Glutamatergic neuron (in vitro differentiated cells): ENCODE measurements at regions not wholly inside any gene's neighbourhood (a gene's known extent, or its start where the extent isn't known, plus 50 kb on each side); places are given as distances from the start of the nearest gene placed in this dataset.

Source experiments
- DNase-seq: peaks from one replicate; pipeline ENCODE4 v3.0.0; 2022
- H3K27ac Mint-ChIP-seq: one replicate; pipeline ENCODE4 v1.8.0; 2020; ENCODE audit warnings: mild to moderate bottlenecking, mixed read lengths, inconsistent platforms; ENCODE audit not compliant: unreplicated experiment
- H3K27me3 Mint-ChIP-seq: one replicate; pipeline ENCODE4 v1.8.0; 2020; ENCODE audit warnings: mild to moderate bottlenecking, moderate library complexity, mixed read lengths, inconsistent platforms; ENCODE audit not compliant: unreplicated experiment
- H3K36me3 Mint-ChIP-seq: one replicate; pipeline ENCODE4 v1.8.0; 2020; ENCODE audit warnings: mild to moderate bottlenecking, mixed read lengths, inconsistent platforms; ENCODE audit not compliant: unreplicated experiment
- H3K4me1 Mint-ChIP-seq: one replicate; pipeline ENCODE4 v1.8.0; 2020; ENCODE audit warnings: mild to moderate bottlenecking, low read depth, mixed read lengths, inconsistent platforms; ENCODE audit not compliant: unreplicated experiment
- H3K4me3 Mint-ChIP-seq: one replicate; pipeline ENCODE4 v1.8.0; 2020; ENCODE audit warnings: mild to moderate bottlenecking, mixed read lengths, inconsistent platforms; ENCODE audit not compliant: unreplicated experiment
- H3K9me3 Mint-ChIP-seq: one replicate; pipeline ENCODE4 v1.8.0; 2020; ENCODE audit warnings: mild to moderate bottlenecking, moderate library complexity, mixed read lengths, inconsistent platforms; ENCODE audit not compliant: unreplicated experiment
- TF ChIP-seq, protein P1 (sequence below): fragments of 200-600 bp; sonication (generic); IDR thresholded peaks from one replicate; pipeline ENCODE4 v1.5.0; 2021; ENCODE audit not compliant: partially characterized antibody, unreplicated experiment

DNA sequence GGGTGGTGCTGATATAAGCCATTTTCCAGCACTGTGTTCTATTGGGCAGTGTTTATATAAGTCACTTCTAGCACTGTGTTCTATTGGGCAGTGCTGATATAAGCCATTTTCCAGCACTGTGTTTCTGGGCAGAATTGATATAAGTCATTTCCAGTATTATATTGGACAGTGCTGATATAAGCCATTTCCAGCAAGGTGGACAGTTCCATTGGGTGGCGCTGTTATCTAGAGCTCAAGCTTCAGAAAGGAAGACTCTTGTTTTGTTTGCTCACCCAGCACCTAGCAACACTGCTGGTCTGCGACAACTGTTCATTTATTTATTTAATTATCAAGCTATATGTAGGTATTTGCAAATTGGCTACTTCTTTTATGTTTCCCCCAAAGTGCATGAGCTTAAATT, 690.3 kb downstream of the AACS start:
- Mint-ChIP-seq H3K9me3 (peaks cover 4% of the 10 kb centered on the region), H3K4me3 (no peak overlapping the region), H3K27ac (no peak overlapping the region), H3K27me3 (peaks cover 4% of the 10 kb centered on the region), H3K4me1 (no peaks in the 10 kb centered on the region), H3K36me3 (no peaks in the 10 kb centered on the region)
- TF ChIP-seq, protein P1, sequence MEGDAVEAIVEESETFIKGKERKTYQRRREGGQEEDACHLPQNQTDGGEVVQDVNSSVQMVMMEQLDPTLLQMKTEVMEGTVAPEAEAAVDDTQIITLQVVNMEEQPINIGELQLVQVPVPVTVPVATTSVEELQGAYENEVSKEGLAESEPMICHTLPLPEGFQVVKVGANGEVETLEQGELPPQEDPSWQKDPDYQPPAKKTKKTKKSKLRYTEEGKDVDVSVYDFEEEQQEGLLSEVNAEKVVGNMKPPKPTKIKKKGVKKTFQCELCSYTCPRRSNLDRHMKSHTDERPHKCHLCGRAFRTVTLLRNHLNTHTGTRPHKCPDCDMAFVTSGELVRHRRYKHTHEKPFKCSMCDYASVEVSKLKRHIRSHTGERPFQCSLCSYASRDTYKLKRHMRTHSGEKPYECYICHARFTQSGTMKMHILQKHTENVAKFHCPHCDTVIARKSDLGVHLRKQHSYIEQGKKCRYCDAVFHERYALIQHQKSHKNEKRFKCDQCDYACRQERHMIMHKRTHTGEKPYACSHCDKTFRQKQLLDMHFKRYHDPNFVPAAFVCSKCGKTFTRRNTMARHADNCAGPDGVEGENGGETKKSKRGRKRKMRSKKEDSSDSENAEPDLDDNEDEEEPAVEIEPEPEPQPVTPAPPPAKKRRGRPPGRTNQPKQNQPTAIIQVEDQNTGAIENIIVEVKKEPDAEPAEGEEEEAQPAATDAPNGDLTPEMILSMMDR, result no peak
- DNase-seq, result no peak

DNA sequence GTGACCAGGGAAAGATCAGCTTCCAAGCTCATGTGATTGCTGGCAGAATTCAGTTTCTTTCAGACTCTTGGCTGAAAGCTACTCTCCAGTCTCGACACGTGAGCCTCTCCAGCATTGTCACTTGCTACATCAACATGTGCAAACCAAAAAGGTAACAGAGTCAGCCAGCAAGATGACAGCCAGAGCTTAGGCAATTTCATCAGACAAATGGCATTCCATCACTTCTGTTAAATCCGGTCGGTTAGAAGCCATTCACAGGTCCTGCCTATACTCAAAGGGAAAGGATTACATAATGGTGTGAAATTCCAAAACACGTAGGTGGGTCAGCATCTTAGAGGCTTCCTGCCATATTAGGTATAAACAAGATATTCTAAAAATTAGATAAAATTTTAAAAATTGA, 700.9 kb downstream of the AACS start:
- H3K27me3 Mint-ChIP-seq, result peaks cover 2% of the 10 kb centered on the region
- no peak overlapping the region for H3K27ac Mint-ChIP-seq
- no peak for DNase-seq
- TF ChIP-seq, protein P1, result no peak
- no peaks in the 10 kb centered on the region for H3K9me3 Mint-ChIP-seq
- H3K36me3 Mint-ChIP-seq, result no peaks in the 10 kb centered on the region
- no peak overlapping the region for H3K4me3 Mint-ChIP-seq
- H3K4me1 Mint-ChIP-seq, result no peaks in the 10 kb centered on the region

- H3K27me3 Mint-ChIP-seq, result no peaks in the 10 kb centered on the region
- no peaks in the 10 kb centered on the region for H3K9me3 Mint-ChIP-seq
- no peaks in the 10 kb centered on the region for H3K4me1 Mint-ChIP-seq
- no peak overlapping the region for H3K4me3 Mint-ChIP-seq
- TF ChIP-seq, protein P1, result no peak
- no peaks in the 10 kb centered on the region for H3K36me3 Mint-ChIP-seq
- no peak overlapping the region for H3K27ac Mint-ChIP-seq
- no peak for DNase-seq
Measured at GRCh38 chr12:125772403-125772802, 707.2 kb downstream of the AACS start.

- TF ChIP-seq, protein P1, result peak; percentile 50
- Mint-ChIP-seq H3K4me3 (no peak overlapping the region), H3K4me1 (no peaks in the 10 kb centered on the region), H3K27me3 (no peaks in the 10 kb centered on the region), H3K9me3 (peaks cover 2% of the 10 kb centered on the region), H3K36me3 (no peaks in the 10 kb centered on the region), H3K27ac (no peak overlapping the region)
- DNase-seq, result peak; percentile 34
Measured at GRCh38 chr12:125773033-125773640, 707.9 kb downstream of the AACS start.

- no peak for DNase-seq
- Mint-ChIP-seq H3K9me3 (peaks cover 2% of the 10 kb centered on the region), H3K27ac (no peak overlapping the region), H3K36me3 (no peaks in the 10 kb centered on the region), H3K27me3 (no peaks in the 10 kb centered on the region), H3K4me3 (no peak overlapping the region), H3K4me1 (no peaks in the 10 kb centered on the region)
- TF ChIP-seq, protein P1, result no peak
Measured at GRCh38 chr12:125775507-125775906, 710.3 kb downstream of the AACS start.
